CD4-positive, alpha-beta T cell treated with Interleukin-12 subunit alpha and Interleukin-12 subunit beta, for 1 hour (primary cell): ENCODE measurements at regions not wholly inside any gene's neighbourhood (a gene's known extent, or its start where the extent isn't known, plus 50 kb on each side); places are given as distances from the start of the nearest gene placed in this dataset.

Source experiments
- DNase-seq: peaks from one replicate; pipeline ENCODE4 v3.0.0-alpha.2; 2020

GRCh38 chr10:126787201-126787600, 116.7 kb upstream of the C10orf90 start:
- DNase-seq = no peak

- no peak for DNase-seq
Measured at GRCh38 chr10:126795318-126795717, 109.9 kb upstream of the DOCK1 start.

GRCh38 chr10:126798649-126799048, 106.6 kb upstream of the DOCK1 start:
- no peak for DNase-seq

- no peak for DNase-seq
Measured at GRCh38 chr10:126803394-126803793, 101.8 kb upstream of the DOCK1 start.

GRCh38 chr10:126804396-126804795, 100.8 kb upstream of the DOCK1 start:
- DNase-seq = no peak

- no peak for DNase-seq
Measured at GRCh38 chr10:126806498-126806897, 98.7 kb upstream of the DOCK1 start.

- DNase-seq = no peak
Measured at GRCh38 chr10:126806991-126807702, 98.1 kb upstream of the DOCK1 start.

- DNase-seq = no peak
Measured at GRCh38 chr10:126808103-126808502, 97.1 kb upstream of the DOCK1 start.

- no peak for DNase-seq
Measured at GRCh38 chr10:126813432-126813831, 91.8 kb upstream of the DOCK1 start.

GRCh38 chr10:126833542-126833941, 71.7 kb upstream of the DOCK1 start:
- no peak for DNase-seq

- no peak for DNase-seq
Measured at GRCh38 chr10:126836009-126836408, 69.2 kb upstream of the DOCK1 start.

GRCh38 chr10:126838316-126838715, 66.9 kb upstream of the DOCK1 start:
- DNase-seq = no peak

GRCh38 chr10:126839094-126839761, 66.0 kb upstream of the DOCK1 start:
- no peak for DNase-seq

GRCh38 chr10:126840576-126841135, 64.6 kb upstream of the DOCK1 start:
- DNase-seq = no peak

- no peak for DNase-seq
Measured at GRCh38 chr10:126841341-126841895, 63.8 kb upstream of the DOCK1 start.

- no peak for DNase-seq
Measured at GRCh38 chr10:126842356-126842755, 62.9 kb upstream of the DOCK1 start.

- no peak for DNase-seq
Measured at GRCh38 chr10:126842836-126843235, 62.4 kb upstream of the DOCK1 start.

- DNase-seq = no peak
Measured at GRCh38 chr10:126843299-126843934, 61.8 kb upstream of the DOCK1 start.

- no peak for DNase-seq
Measured at GRCh38 chr10:126844406-126844805, 60.8 kb upstream of the DOCK1 start.

GRCh38 chr10:126846469-126846868, 58.8 kb upstream of the DOCK1 start:
- DNase-seq = no peak

GRCh38 chr10:126846959-126847358, 58.3 kb upstream of the DOCK1 start:
- no peak for DNase-seq

GRCh38 chr10:126847666-126848065, 57.6 kb upstream of the DOCK1 start:
- DNase-seq = no peak

- DNase-seq = no peak
Measured at GRCh38 chr10:126849646-126850045, 55.6 kb upstream of the DOCK1 start.
